Motor neuron (in vitro differentiated cells): ENCODE measurements at regions not wholly inside any gene's neighbourhood (a gene's known extent, or its start where the extent isn't known, plus 50 kb on each side); places are given as distances from the start of the nearest gene placed in this dataset.
"Not testable (repeated sequence)": the region's sequence is repeated elsewhere in the genome, so short reads cannot be mapped to it uniquely, and the experiment has no call there.

ENCODE experiments used
- ATAC-seq, 8 experiments: fragments of 200-7000 bp; cut with Tn5 transposase; replicated peaks in 6 of 8; 2 replicates each; pipeline ENCODE4 v1.8.0; 2021; ENCODE audit warnings: mild to moderate bottlenecking in 8 of 8, moderate library complexity in 8 of 8
- H3K27ac ChIP-seq, 2 donors: fragments of 250-450 bp; sonication (Bioruptor Pico); 2 replicates each; pipeline ENCODE4 v1.9.0; 2021; ENCODE audit warnings: antibody characterized with exemption in 2 of 2, mild to moderate bottlenecking in 2 of 2, moderate library complexity in 1 of 2
- H3K4me1 ChIP-seq, 2 donors: fragments of 250-450 bp; sonication (Bioruptor Pico); replicated peaks in 1 of 2; 2 replicates each; pipeline ENCODE4 v1.6.1; 2021; ENCODE audit warnings: antibody characterized with exemption in 2 of 2, mild to moderate bottlenecking in 2 of 2, moderate library complexity in 1 of 2
- H3K4me3 ChIP-seq, 5 donors: fragments of 250-450 bp; sonication (Bioruptor Pico); 2 replicates each; pipeline ENCODE4 v1.9.0; 2021; ENCODE audit warnings: antibody characterized with exemption in 5 of 5, mild to moderate bottlenecking in 5 of 5, moderate library complexity in 4 of 5
- WGBS, 10 experiments: fragments of 450-650 bp; shearing (Covaris generic); methylation state at CpG; one replicate each; pipeline ENCODE4 v1.0.0; 2022; 5-methylcytosine and 5-hydroxymethylcytosine counted together
- in situ Hi-C, 9 experiments: fragments of 400-800 bp; cut with MboI; loops; one replicate each; pipeline ENCODE4 v1.15.0; 2021; ENCODE audit warnings: low sequenced_read_pairs in 9 of 9, low pct_unique_long_range_greater_than_20kb in 2 of 9; ENCODE audit not compliant: unreplicated experiment in 9 of 9

GRCh38 chr6:66321017-66321416, 614.0 kb upstream of the EYS start:
- no peak overlapping the region for H3K27ac ChIP-seq
- WGBS, 10 experiments, result 7 to 83% (median 68%) methylated on average over 1 to 6 of the region's 6 CpGs; no CpG with 5 or more reads in 1 of the 10 experiments
- peak in 4 of 8 experiments; percentile 72 to 90 (median 78) for ATAC-seq
- H3K4me1 ChIP-seq, result no peaks in the 10 kb centered on the region
- in situ Hi-C loops, result no loop called here
- no peak overlapping the region for H3K4me3 ChIP-seq

GRCh38 chr6:66307490-66307889, 600.5 kb upstream of the EYS start:
- H3K4me3 ChIP-seq, result no peak overlapping the region
- H3K4me1 ChIP-seq, result no peaks in the 10 kb centered on the region
- no peak for ATAC-seq
- in situ Hi-C loops, result no loop called here
- WGBS, 10 experiments, result 13 to 100% (median 75%) methylated on average over 1 to 2 of the region's 2 CpGs
- no peak overlapping the region for H3K27ac ChIP-seq

GRCh38 chr6:66291905-66292304, 584.9 kb upstream of the EYS start:
- no peak for ATAC-seq
- in situ Hi-C loops, result no loop called here
- H3K4me3 ChIP-seq, result no peak overlapping the region
- H3K4me1 ChIP-seq, result no peaks in the 10 kb centered on the region
- no peak overlapping the region for H3K27ac ChIP-seq
- WGBS, 10 experiments, result 29 to 100% (median 86%) methylated on average over 2 to 4 of the region's 4 CpGs

GRCh38 chr6:66289889-66290288, 582.9 kb upstream of the EYS start:
- no peak overlapping the region for H3K4me3 ChIP-seq
- in situ Hi-C loops, result no loop called here
- 0 to 100% (median 63%) methylated on average over 1 to 2 of the region's 2 CpGs; no CpG with 5 or more reads in 1 of the 10 experiments for WGBS, 10 experiments
- H3K4me1 ChIP-seq, result no peaks in the 10 kb centered on the region
- ATAC-seq, result no peak
- H3K27ac ChIP-seq, result no peak overlapping the region

DNA sequence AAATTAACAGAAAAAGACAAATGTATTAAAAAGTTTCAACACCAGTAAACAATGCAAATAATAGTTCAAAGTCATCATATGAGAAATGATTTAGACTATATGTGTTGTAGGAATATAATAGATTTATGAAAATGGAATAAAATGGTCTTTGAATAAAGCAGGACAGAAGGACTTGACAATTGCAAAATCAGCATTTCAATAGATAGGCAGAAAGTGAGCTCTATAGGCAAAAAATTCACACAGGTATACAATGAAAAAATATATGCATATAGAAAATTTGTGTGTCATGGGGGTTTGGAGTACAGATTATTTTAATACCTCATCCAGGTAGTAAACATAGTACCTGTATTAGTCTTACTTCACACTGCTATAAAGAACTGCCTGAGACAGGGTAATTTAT, 571.1 kb upstream of the EYS start:
- Histone ChIP-seq H3K4me1 (no peaks in the 10 kb centered on the region), H3K4me3 (no peak overlapping the region), H3K27ac (no peak overlapping the region)
- in situ Hi-C loops, result no loop called here
- no peak for ATAC-seq

DNA sequence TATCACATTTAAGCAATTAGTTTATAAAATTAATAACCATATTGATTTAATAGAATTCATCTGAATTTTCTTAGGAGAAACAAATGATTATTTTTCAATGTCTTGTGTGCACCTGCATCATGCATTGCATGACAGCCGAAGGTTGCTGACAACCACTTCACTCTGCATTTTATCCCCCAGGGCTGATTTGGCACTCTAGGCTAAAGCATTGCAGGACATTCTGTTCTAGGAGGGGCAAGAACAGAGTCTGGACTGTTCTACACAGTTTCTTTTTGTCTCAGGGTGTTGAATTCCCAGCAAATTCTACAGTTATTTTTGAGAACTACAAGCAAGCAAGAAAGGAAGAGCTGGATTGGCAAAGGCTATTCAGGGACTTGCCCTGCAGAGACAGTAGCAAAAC, 570.4 kb upstream of the EYS start:
- in situ Hi-C loops, result no loop called here
- Histone ChIP-seq H3K4me3 (no peak overlapping the region), H3K27ac (no peak overlapping the region), H3K4me1 (no peaks in the 10 kb centered on the region)
- WGBS, 10 experiments, result 0 to 100% (median 100%) methylated on average over 1 of the region's 1 CpG; no CpG with 5 or more reads in 3 of the 10 experiments
- ATAC-seq, result no peak

- H3K4me1 ChIP-seq, result no peaks in the 10 kb centered on the region
- WGBS, 10 experiments, result 0 to 80% (median 13%) methylated on average over 1 of the region's 1 CpG; no CpG with 5 or more reads in 1 of the 10 experiments
- no peak overlapping the region for H3K4me3 ChIP-seq
- in situ Hi-C loops, result no loop called here
- H3K27ac ChIP-seq, result no peak overlapping the region
- no peak for ATAC-seq
Measured at GRCh38 chr6:66265737-66266136, 558.7 kb upstream of the EYS start.

DNA sequence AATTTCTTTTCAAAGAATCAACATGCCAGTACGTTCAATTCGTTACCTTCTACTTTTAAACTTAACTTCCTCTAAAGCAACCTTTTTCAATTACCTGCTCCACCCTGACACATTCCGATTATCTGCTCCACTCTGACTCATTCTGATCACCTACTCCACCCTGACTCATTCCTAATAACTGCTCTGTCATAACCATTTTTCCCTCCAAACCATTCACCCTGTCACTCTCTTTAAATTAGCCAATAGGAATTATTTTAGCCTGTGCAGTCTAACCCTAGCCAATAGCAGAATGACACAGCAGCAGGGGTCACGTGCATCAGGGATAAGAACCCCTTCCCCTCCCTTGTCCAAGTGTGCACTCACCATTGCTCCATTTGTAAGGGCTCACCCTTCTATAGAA, 557.4 kb upstream of the EYS start:
- in situ Hi-C loops, result no loop called here
- 6 to 100% (median 56%) methylated on average over 1 to 4 of the region's 4 CpGs for WGBS, 10 experiments
- no peak overlapping the region for H3K4me3 ChIP-seq
- no peak overlapping the region for H3K27ac ChIP-seq
- no peak for ATAC-seq
- no peaks in the 10 kb centered on the region for H3K4me1 ChIP-seq

DNA sequence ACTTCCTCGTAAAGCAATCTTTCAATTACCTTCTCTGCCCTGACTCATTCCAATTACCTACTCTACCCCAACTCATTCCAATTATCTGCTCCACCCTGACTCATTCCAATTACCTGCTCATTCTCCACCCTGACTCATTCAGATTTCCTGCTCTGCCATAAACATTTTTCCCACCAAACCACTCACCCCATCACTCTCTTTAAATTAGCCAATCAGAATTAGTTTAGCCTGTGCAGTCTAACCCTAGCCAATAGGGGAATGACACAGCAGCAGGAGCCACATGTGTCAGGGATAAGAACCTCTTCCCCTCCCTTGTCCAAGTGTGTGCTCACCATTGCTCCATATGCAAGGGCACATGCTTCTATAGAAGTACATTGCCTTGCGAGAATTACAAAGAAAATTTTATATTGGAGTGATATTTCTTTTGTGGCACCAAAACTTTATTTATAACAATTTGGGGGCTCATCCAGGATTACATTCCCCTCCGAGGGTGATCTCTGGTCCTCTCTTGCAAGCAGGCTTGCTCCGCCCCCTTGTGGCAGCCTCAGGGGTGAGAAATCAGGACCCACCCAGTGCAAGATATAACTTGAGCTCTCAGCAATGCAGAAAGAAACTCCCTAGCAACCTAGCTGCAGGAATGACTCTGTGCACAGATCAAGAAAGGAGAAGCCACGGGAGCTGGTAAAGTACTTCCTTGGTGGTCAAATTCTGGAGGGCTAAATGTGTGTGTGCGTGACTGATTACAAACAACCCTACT, 551.9 kb upstream of the EYS start:
- H3K27ac ChIP-seq, ATAC-seq, H3K4me1 ChIP-seq, H3K4me3 ChIP-seq, in situ Hi-C loops: not testable (repeated sequence)
- 14 to 100% (median 82%) methylated on average over 2 to 5 of the region's 6 CpGs for WGBS, 10 experiments

DNA sequence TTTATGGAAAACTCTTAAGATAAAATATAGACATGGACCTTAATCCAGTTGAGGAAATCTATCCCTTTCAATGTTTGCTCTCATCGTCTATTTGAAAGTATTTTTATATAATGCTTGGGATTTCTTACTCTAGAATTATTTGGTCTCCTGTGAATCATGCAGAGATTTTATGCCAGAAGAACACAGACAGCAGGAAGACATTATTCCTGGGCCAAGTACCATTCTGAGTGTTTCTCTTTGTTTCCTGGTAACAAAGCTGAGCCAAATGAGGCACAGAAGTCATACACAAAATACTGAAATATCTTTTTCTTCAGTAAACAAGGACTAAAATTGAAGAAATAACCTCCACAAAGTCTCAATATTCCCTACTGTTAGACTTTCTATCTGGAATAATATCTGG, 538.2 kb upstream of the EYS start:
- H3K4me1 ChIP-seq, result no peaks in the 10 kb centered on the region
- no peak overlapping the region for H3K4me3 ChIP-seq
- no peak overlapping the region for H3K27ac ChIP-seq
- ATAC-seq, result no peak
- 0 to 100% (median 54%) methylated on average over 1 of the region's 1 CpG; no CpG with 5 or more reads in 2 of the 10 experiments for WGBS, 10 experiments
- in situ Hi-C loops, result no loop called here

DNA sequence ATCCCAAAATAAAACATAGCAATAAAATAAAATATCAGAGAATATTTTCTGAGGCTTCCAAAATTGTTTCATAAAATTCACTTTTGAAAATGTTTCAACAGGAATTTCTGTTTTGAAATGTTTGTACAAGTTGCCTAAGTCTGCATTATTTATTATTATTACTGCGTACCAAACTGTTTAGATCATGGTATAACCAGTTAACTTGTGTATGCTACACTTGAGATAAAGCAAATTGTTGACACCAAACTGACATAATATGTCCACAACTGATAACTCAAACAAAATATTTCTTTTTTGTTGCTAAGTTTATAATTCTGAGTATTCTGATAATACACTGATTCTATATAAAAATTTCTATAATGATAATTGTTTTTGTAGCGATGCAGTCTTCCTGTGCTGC, 531.8 kb upstream of the EYS start:
- no peak for ATAC-seq
- in situ Hi-C loops, result no loop called here
- WGBS, 10 experiments, result 29 to 100% (median 60%) methylated on average over 1 to 2 of the region's 2 CpGs; no CpG with 5 or more reads in 1 of the 10 experiments

DNA sequence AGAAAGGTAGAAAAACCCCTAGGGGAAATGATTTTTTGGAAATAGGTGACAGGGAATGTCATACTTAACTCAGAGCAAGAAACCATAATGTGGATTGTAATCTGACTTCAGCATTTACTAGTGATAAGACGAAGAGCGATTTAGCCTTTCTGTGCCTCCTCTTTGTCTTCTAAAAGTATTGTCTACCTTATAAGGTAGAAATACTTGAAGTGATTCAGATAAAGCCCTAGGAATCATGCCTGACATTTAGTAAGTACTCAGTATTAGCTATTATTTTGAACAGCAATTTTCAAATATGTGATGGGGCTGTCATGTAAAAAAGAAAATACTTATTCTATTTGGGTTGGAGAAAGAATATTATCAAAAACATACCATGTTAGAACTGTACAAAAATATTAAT, 525.9 kb upstream of the EYS start:
- Histone ChIP-seq H3K27ac (no peak overlapping the region), H3K4me3 (no peak overlapping the region), H3K4me1 (no peaks in the 10 kb centered on the region)
- in situ Hi-C loops, result no loop called here
- 32 to 100% (median 55%) methylated on average over 2 of the region's 2 CpGs; no CpG with 5 or more reads in 3 of the 10 experiments for WGBS, 10 experiments
- no peak for ATAC-seq

More for the DNA sequence above, 531.8 kb upstream of the EYS start:
- Histone ChIP-seq H3K4me3 (no peak overlapping the region), H3K27ac (no peak overlapping the region), H3K4me1 (no peaks in the 10 kb centered on the region)

DNA sequence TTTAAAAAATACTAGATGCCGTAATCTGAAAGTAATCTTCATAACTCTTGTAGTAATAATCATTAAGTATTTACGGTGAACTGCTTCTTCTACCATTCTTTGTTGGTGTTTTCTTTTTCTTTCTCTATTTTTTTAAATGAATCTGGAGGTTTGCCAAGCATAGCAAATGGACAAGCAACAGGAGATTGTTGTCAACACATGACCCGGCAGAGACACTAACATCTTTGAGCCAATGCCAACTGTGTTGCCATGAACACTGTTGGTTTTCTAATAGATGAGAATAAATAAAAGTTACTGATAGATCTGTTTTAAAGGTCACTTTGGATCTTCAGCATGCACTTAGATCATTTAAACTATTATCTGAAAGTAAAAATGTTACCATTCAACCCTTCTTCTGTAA, 523.6 kb upstream of the EYS start:
- WGBS, 10 experiments, result 6 to 93% (median 73%) methylated on average over 1 to 3 of the region's 3 CpGs
- no peaks in the 10 kb centered on the region for H3K4me1 ChIP-seq
- H3K27ac ChIP-seq, result no peak overlapping the region
- no peak for ATAC-seq
- in situ Hi-C loops, result no loop called here
- no peak overlapping the region for H3K4me3 ChIP-seq

DNA sequence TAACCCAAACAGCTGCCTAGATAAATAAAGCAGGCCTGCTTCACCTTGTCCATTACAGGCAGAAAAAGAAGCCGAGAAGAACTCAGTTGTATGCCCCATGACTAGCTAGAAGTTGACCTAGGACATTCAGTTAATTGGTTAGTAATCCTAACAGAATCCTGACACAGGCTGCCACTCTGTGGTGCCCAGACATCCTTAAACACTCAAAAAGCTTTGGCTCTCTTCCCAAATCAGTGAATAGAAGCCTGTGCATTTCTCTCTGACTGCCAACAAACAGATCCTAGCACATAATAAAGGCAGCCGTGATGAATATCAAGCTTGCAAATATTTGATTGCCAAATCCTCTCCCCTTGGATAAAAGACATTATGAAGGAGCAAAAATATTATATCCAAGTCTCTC, 519.1 kb upstream of the EYS start:
- no peak overlapping the region for H3K27ac ChIP-seq
- ATAC-seq, result peak in 2 of 8 experiments; percentile 44 to 58
- 0 to 100% (median 59%) methylated on average over 1 to 2 of the region's 2 CpGs for WGBS, 10 experiments
- H3K4me1 ChIP-seq, result no peaks in the 10 kb centered on the region
- H3K4me3 ChIP-seq, result no peak overlapping the region
- in situ Hi-C loops, result no loop called here
